Loucy (cell line): ENCODE measurements at regions not wholly inside any gene's neighbourhood (a gene's known extent, or its start where the extent isn't known, plus 50 kb on each side); places are given as distances from the start of the nearest gene placed in this dataset.

Experiments used
- H2AFZ ChIP-seq: fragments of 200-600 bp; sonication (generic); 2 replicates; pipeline ENCODE4 v1.6.0; 2016; ENCODE audit warnings: antibody characterized with exemption, mild to moderate bottlenecking, low read length, moderate library complexity
- H3F3A ChIP-seq: fragments of 200-600 bp; 2 replicates; pipeline ENCODE4 v1.6.0; 2016; ENCODE audit warnings: antibody characterized with exemption, low read depth, mild to moderate bottlenecking
- H3K27me3 ChIP-seq: fragments of 200-600 bp; sonication (generic); 2 replicates; pipeline ENCODE4 v1.6.1; 2014; ENCODE audit warnings: low read length, mild to moderate bottlenecking; ENCODE audit not compliant: insufficient read depth, poor library complexity, severe bottlenecking
- H3K36me3 ChIP-seq: fragments of 200-600 bp; sonication (generic); 2 replicates; pipeline ENCODE4 v1.6.1; 2016; ENCODE audit warnings: low read length; ENCODE audit not compliant: insufficient read depth
- H3K4me1 ChIP-seq: fragments of 200-600 bp; sonication (generic); 2 replicates; pipeline ENCODE4 v1.5.1; 2014; ENCODE audit warnings: low read length, mild to moderate bottlenecking; ENCODE audit not compliant: insufficient read depth, poor library complexity, severe bottlenecking
- H3K4me2 ChIP-seq: fragments of 200-600 bp; sonication (generic); 2 replicates; pipeline ENCODE4 v1.6.0; 2014; ENCODE audit warnings: antibody characterized with exemption, low read length, low read depth, mild to moderate bottlenecking; ENCODE audit not compliant: poor library complexity, severe bottlenecking
- H3K4me3 ChIP-seq: fragments of 200-600 bp; sonication (generic); 2 replicates; pipeline ENCODE4 v1.5.1; 2014; ENCODE audit warnings: low read length, mild to moderate bottlenecking, mixed read lengths; ENCODE audit not compliant: poor library complexity, severe bottlenecking
- H3K79me2 ChIP-seq: fragments of 200-600 bp; sonication (generic); 2 replicates; pipeline ENCODE4 v1.6.1; 2014; ENCODE audit warnings: low read length; ENCODE audit not compliant: insufficient read depth
- H3K9ac ChIP-seq: fragments of 200-600 bp; sonication (generic); 2 replicates; pipeline ENCODE4 v1.6.0; 2014; ENCODE audit warnings: mild to moderate bottlenecking, low read depth, low read length, moderate library complexity; ENCODE audit not compliant: poor library complexity, severe bottlenecking
- H3K9me2 ChIP-seq: fragments of 200-600 bp; sonication (generic); replicated peaks from 2 replicates; pipeline ENCODE4 v1.6.1; 2016; ENCODE audit warnings: low read depth, low read length, mixed read lengths
- H3K9me3 ChIP-seq: fragments of 200-600 bp; sonication (generic); 2 replicates; pipeline ENCODE4 v1.6.1; 2014; ENCODE audit warnings: mild to moderate bottlenecking, antibody characterized with exemption, low read length, low read depth; ENCODE audit not compliant: insufficient read depth
- H4K20me1 ChIP-seq: fragments of 200-600 bp; sonication (generic); 2 replicates; pipeline ENCODE4 v1.6.0; 2014; ENCODE audit warnings: antibody characterized with exemption, low read length, mild to moderate bottlenecking; ENCODE audit not compliant: insufficient read depth, poor library complexity, severe bottlenecking
- CTCF ChIP-seq: fragments of 200-600 bp; sonication (generic); conservative IDR thresholded peaks from 2 replicates; pipeline ENCODE4 v1.5.1; 2014; ENCODE audit warnings: mild to moderate bottlenecking, antibody characterized with exemption, low read length
- EZH2phosphoT487 ChIP-seq: fragments of 200-600 bp; IDR thresholded peaks from 2 replicates; pipeline ENCODE4 v1.6.1; 2018; ENCODE audit warnings: antibody characterized with exemption, mild to moderate bottlenecking, moderate library complexity, borderline replicate concordance

DNA sequence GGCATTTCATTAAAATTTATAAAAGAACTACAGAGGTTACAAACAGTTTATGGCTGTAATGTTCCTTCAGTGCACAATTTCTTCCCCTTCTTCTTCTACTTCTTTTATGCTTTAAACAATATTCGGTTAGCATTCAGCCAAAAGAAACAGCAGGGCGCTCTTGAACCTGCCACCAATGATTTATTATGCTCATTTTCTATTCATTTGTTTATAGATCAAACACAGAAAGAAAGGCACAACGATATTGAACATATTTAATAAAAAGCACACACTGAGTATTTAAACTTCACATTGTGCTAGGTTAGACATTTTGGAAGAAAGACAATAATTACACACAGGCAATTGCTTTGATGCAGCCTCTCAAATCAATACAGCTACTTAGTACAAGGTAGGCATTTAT lies 1025.8 kb upstream of the LRRN3 start:
- no peaks in the 10 kb centered on the region for H3F3A ChIP-seq
- H3K9ac ChIP-seq, result no peak overlapping the region
- H3K27me3 ChIP-seq, result no peaks in the 10 kb centered on the region
- H3K4me1 ChIP-seq, result no peaks in the 10 kb centered on the region
- no peaks in the 10 kb centered on the region for H3K9me2 ChIP-seq
- no peak overlapping the region for H2AFZ ChIP-seq
- no peaks in the 10 kb centered on the region for H3K9me3 ChIP-seq
- no peaks in the 10 kb centered on the region for H3K36me3 ChIP-seq
- H3K79me2 ChIP-seq, result no peaks in the 10 kb centered on the region
- no peak overlapping the region for H3K4me2 ChIP-seq
- TF ChIP-seq EZH2phosphoT487 (no peak), CTCF (no peak)
- no peak overlapping the region for H3K4me3 ChIP-seq
- no peaks in the 10 kb centered on the region for H4K20me1 ChIP-seq

GRCh38 chr7:110066843-110067242 lies 1024.1 kb upstream of the LRRN3 start:
- Histone ChIP-seq H3K36me3 (no peaks in the 10 kb centered on the region), H3K4me3 (no peak overlapping the region), H3K79me2 (no peaks in the 10 kb centered on the region), H3F3A (no peaks in the 10 kb centered on the region), H4K20me1 (no peaks in the 10 kb centered on the region), H3K4me2 (no peak overlapping the region), H3K9me2 (no peaks in the 10 kb centered on the region), H3K4me1 (no peaks in the 10 kb centered on the region), H3K9ac (no peak overlapping the region), H3K27me3 (no peaks in the 10 kb centered on the region), H3K9me3 (no peaks in the 10 kb centered on the region), H2AFZ (no peak overlapping the region)
- TF ChIP-seq EZH2phosphoT487 (no peak), CTCF (no peak)

GRCh38 chr7:110071192-110071591 lies 1019.7 kb upstream of the LRRN3 start:
- no peaks in the 10 kb centered on the region for H3K4me1 ChIP-seq
- no peaks in the 10 kb centered on the region for H3F3A ChIP-seq
- H3K27me3 ChIP-seq, result no peaks in the 10 kb centered on the region
- no peaks in the 10 kb centered on the region for H3K79me2 ChIP-seq
- H3K9me2 ChIP-seq, result no peaks in the 10 kb centered on the region
- TF ChIP-seq CTCF (no peak), EZH2phosphoT487 (no peak)
- H2AFZ ChIP-seq, result no peak overlapping the region
- H3K36me3 ChIP-seq, result no peaks in the 10 kb centered on the region
- H3K4me2 ChIP-seq, result no peak overlapping the region
- no peaks in the 10 kb centered on the region for H4K20me1 ChIP-seq
- no peak overlapping the region for H3K9ac ChIP-seq
- H3K4me3 ChIP-seq, result no peak overlapping the region
- H3K9me3 ChIP-seq, result no peaks in the 10 kb centered on the region
